Immature natural killer cell (primary cell): ENCODE measurements at regions not wholly inside any gene's neighbourhood (a gene's known extent, or its start where the extent isn't known, plus 50 kb on each side); places are given as distances from the start of the nearest gene placed in this dataset.

Source experiments
- DNase-seq, 3 donors: peaks; one replicate each; pipeline ENCODE4 v3.0.0; 2022; ENCODE audit warnings: mixed read lengths in 1 of 3
- H3K27ac Mint-ChIP-seq, 6 donors: one replicate each; pipeline ENCODE4 v1.8.0; 2020; ENCODE audit warnings: mixed read lengths in 6 of 6, mild to moderate bottlenecking in 5 of 6, inconsistent platforms in 4 of 6, moderate library complexity in 3 of 6
- H3K27me3 Mint-ChIP-seq, 3 donors: one replicate each; pipeline ENCODE4 v1.8.0; 2020 to 2021; ENCODE audit warnings: low read depth in 3 of 3, mild to moderate bottlenecking in 3 of 3, mixed read lengths in 3 of 3, moderate library complexity in 3 of 3, inconsistent platforms in 1 of 3
- H3K36me3 Mint-ChIP-seq, 3 donors: one replicate each; pipeline ENCODE4 v1.8.0; 2020; ENCODE audit warnings: mixed read lengths in 3 of 3, inconsistent platforms in 2 of 3, mild to moderate bottlenecking in 2 of 3
- H3K4me1 Mint-ChIP-seq, 2 donors: one replicate each; pipeline ENCODE4 v1.8.0; 2020; ENCODE audit warnings: inconsistent platforms in 2 of 2, mild to moderate bottlenecking in 2 of 2, mixed read lengths in 2 of 2, moderate library complexity in 1 of 2
- H3K4me3 Mint-ChIP-seq, 5 donors: one replicate each; pipeline ENCODE4 v1.8.0; 2020; ENCODE audit warnings: mild to moderate bottlenecking in 5 of 5, mixed read lengths in 5 of 5, inconsistent platforms in 3 of 5, moderate library complexity in 3 of 5
- H3K9me3 Mint-ChIP-seq, 6 donors: one replicate each; pipeline ENCODE4 v1.8.0; 2020; ENCODE audit warnings: mild to moderate bottlenecking in 6 of 6, mixed read lengths in 6 of 6, inconsistent platforms in 4 of 6, moderate library complexity in 3 of 6

DNA sequence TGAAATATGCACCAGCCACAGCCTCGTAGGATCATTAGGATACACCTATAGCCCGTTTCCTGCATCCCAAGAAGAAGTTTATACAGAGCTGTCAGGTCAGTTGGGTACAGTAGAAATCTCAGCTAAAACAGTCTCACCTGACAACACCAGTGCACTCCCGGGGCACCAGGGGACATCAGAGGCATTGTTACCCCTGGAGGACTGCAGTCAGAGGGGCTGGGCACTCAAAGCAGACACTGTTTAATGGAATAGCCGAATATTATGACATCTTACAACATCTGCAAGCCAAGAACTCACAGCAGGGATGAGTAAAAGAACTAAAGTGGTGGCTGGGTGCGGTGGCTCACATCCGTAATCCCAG, 93.0 kb upstream of the ID2 start:
- H3K4me1 Mint-ChIP-seq = peaks cover 36 to 57% of the 10 kb centered on the region in 2 donors
- no peak for DNase-seq
- H3K9me3 Mint-ChIP-seq = no peaks in the 10 kb centered on the region
- H3K27ac Mint-ChIP-seq = peak overlapping the region in 5 of 6 donors; percentile 3 to 80 (median 42)
- peak overlapping the region; percentile 75 to 87 (median 77) for H3K4me3 Mint-ChIP-seq
- H3K27me3 Mint-ChIP-seq = peaks cover 6 to 9% (median 9%) of the 10 kb centered on the region in 3 donors
- no peaks in the 10 kb centered on the region for H3K36me3 Mint-ChIP-seq

DNA sequence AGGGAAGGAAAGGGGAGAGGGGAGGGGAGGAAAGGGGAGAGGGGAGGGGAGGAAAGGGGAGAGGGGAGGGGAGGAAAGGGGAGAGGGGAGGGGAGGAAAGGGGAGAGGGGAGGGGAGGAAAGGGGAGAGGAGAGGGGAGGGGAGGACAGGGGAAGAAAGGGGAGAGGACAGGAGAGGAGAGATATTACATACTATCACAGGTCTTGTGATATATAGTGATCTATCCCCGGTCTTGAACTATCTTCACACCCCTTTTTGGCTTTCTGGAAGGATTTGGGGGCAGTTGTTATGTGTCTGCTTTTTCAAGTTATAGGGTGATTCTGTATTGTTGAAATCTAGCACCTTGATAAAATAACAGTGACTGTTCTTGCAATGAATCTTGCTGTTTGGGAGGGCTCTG, 92.1 kb upstream of the ID2 start:
- no peak for DNase-seq
- Mint-ChIP-seq H3K4me1 (peaks cover 28 to 49% of the 10 kb centered on the region in 2 donors), H3K27ac (no peak overlapping the region), H3K9me3 (no peaks in the 10 kb centered on the region), H3K4me3 (no peak overlapping the region), H3K36me3 (no peaks in the 10 kb centered on the region), H3K27me3 (peaks cover 7 to 11% (median 9%) of the 10 kb centered on the region in 3 donors)

DNA sequence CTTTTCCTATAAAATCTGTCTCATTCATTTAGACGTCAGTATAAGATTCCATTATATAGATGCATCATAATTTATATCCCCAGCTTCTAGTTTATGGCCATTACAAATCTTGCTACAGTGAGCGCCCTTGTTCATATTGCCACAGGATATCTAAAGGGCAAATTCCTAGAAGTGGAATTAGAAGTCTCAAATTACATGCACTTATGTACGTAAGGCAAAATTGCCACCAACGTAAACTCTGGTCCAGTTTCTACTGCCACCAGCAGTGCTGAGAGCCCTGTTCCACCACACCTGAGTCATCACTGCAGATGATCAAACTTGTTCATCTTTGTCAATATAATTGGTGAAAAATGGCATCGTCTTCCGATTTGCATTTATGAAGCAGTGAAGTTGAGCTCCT, 90.9 kb upstream of the ID2 start:
- no peak for DNase-seq
- H3K4me1 Mint-ChIP-seq = peaks cover 26 to 38% of the 10 kb centered on the region in 2 donors
- H3K4me3 Mint-ChIP-seq = no peak overlapping the region
- H3K27ac Mint-ChIP-seq = no peak overlapping the region
- H3K27me3 Mint-ChIP-seq = peaks cover 6 to 15% (median 9%) of the 10 kb centered on the region in 3 donors
- no peaks in the 10 kb centered on the region for H3K36me3 Mint-ChIP-seq
- H3K9me3 Mint-ChIP-seq = no peaks in the 10 kb centered on the region

DNA sequence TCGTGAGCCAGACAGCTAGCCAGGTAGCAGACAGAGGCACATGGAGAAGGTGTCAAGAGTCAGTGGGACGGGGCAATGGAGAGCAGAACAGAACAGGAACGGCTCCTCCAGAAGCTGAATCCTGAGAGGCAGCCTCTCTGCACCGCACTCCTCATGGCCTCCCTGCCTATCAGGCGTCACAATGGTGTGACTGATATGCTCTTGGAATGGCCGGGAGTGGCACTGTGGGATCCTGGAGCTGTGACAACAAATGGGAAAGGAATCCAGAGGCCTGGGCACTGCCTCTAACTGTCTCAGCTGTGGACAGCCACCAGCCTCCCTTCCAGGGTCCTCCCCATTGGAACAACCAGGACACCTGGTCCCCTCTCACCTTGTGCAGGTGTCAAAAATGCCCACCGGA, 89.1 kb upstream of the ID2 start:
- H3K4me3 Mint-ChIP-seq = no peak overlapping the region

DNA sequence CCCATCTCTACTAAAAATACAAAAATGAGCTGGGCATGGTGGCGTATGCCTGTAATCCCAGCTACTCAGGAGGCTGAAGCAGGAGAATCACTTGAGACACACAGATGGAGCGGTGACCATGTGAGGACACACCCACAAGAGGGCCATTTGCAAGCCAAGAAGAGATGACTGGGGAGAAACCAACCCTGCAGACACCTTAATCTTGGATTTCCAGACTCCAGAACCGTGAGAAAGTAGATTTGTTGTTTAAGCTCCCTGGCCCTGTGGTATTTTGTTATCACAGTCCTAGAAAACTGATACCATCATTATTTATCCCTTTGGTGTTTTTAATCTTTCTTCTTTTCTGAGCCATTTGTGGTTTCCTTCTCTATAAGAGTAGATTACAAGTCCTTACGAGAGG, 88.6 kb upstream of the ID2 start:
- Mint-ChIP-seq H3K9me3 (no peaks in the 10 kb centered on the region), H3K4me3 (no peak overlapping the region), H3K36me3 (no peaks in the 10 kb centered on the region), H3K27me3 (peaks cover 7 to 12% (median 11%) of the 10 kb centered on the region in 3 donors), H3K27ac (no peak overlapping the region), H3K4me1 (peaks cover 15 to 21% of the 10 kb centered on the region in 2 donors)
- no peak for DNase-seq

More for the DNA sequence above, 89.1 kb upstream of the ID2 start:
- Mint-ChIP-seq H3K36me3 (no peaks in the 10 kb centered on the region), H3K4me1 (peaks cover 20 to 26% of the 10 kb centered on the region in 2 donors), H3K27me3 (peaks cover 7 to 15% (median 9%) of the 10 kb centered on the region in 3 donors), H3K9me3 (no peaks in the 10 kb centered on the region), H3K27ac (no peak overlapping the region)
- no peak for DNase-seq

DNA sequence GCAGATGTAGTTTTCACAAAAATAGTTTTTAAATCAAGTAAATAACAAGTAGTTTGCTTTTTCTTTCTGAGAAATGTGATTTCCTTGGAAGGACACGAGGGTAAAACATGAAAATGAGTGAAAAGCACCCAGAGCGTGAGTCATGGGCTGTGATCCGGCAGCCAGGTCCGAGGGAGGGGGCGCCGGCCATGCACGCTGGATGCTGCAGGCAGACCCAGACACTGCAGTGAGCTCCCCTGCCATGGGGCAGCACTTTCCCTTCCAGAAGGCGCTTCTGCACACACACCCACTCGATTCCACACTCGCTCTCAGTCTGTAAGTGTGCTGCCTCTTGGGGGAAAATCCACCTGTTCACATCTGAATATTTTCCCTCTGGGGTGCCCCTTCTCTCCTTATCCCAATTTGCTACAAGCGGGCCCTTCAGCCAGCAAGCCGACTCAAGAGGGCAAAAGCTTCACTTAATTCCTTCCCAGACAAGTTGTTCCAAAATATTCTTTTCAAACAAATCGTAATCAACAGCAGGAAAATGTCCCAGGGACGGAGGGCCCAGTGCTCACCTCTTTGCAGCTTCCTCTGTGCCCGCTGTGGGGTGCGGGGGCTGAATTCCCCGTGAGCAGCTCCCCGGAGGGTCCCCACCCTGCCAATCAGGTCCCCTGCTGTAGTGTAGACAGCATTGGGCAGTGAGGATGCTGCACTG, 87.0 kb upstream of the ID2 start:
- no peaks in the 10 kb centered on the region for H3K36me3 Mint-ChIP-seq
- H3K4me1 Mint-ChIP-seq = peaks cover 4 to 9% of the 10 kb centered on the region in 2 donors
- H3K4me3 Mint-ChIP-seq = no peak overlapping the region
- H3K27ac Mint-ChIP-seq = no peak overlapping the region
- no peak for DNase-seq
- no peaks in the 10 kb centered on the region for H3K9me3 Mint-ChIP-seq
- peaks cover 7 to 12% (median 11%) of the 10 kb centered on the region in 3 donors for H3K27me3 Mint-ChIP-seq

DNA sequence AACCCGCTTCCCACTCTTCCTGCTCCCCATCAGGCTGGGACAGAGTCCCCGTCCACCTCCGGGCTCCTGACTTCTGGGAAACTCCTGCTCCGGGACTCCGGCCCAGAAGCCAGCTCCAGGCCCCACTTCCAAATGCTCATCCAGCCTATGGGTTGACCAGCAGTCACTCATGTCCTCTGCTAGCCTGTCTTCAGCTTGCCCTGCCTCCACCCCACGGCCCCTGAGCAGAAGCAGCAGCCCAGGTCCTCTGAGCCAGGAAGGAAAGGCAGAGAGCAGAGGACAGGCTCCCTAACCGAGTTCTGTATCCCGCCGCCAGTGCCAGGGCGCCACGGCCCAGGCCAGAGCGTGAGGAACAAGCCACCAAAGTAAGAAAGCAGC, 86.4 kb upstream of the ID2 start:
- H3K4me3 Mint-ChIP-seq = no peak overlapping the region
- DNase-seq = no peak
- H3K27me3 Mint-ChIP-seq = peaks cover 7 to 12% (median 11%) of the 10 kb centered on the region in 3 donors
- no peak overlapping the region for H3K27ac Mint-ChIP-seq
- H3K36me3 Mint-ChIP-seq = no peaks in the 10 kb centered on the region
- peaks cover 1 to 5% of the 10 kb centered on the region in 2 donors for H3K4me1 Mint-ChIP-seq
- H3K9me3 Mint-ChIP-seq = no peaks in the 10 kb centered on the region

DNA sequence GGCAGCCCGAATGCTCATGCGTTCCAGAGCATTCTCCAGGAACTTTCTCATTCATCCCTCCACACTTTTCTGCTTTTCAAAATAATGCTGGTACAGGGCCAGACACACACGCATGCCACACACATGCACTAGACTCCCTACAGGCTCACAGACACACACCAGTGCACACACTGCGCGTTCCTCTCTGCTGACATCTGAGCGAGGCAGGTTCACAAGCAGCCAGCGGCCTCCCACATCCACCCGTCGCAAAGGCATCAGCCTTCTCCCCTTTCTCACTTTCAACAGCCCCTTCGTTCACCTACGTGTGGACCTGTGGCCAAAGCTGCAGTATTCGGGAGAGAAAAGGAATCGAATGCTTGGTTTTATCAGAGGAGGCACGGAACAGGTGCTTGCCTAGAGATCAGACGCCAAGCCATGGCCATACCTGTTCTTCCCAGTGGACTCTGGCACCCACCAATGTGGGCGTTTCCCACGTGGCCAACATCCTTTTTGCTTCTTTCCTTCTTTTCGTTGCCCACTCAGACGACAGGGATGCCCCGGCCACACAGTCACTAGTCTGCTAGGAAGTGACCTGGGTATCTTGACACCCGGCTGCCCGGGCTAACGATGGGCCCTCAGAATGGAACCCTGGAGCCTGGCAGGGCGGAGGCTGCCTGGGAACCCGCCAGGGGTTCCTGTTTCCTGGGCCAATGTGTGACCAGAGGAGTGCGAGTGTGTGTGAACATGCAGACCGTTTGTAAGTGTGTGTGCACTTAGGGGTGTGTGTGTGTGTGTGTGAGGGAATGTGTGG, 85.8 kb upstream of the ID2 start:
- no peaks in the 10 kb centered on the region for H3K36me3 Mint-ChIP-seq

DNA sequence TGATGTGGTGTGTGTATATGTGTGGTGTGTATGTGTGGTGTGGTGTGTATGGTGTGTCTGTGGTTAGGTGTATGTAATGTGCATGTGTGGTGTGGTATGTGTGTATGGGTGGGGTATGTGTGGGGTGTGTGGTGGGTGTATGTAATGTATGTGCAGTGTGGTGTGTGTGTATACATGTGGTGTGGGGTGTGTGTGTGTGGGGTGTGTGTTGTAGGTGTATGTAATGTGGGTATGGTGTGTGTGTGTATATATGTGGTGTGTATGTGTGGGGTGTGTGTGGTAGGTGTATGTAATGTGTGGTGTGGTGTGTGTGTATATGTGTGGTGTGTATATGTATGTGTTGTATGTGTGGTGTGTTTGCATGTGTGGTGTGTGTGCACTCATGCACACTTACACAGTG, 84.8 kb upstream of the ID2 start:
- H3K27ac Mint-ChIP-seq = peak overlapping the region in 1 of 6 donors; percentile 48
- no peaks in the 10 kb centered on the region for H3K9me3 Mint-ChIP-seq
- no peaks in the 10 kb centered on the region for H3K36me3 Mint-ChIP-seq
- H3K27me3 Mint-ChIP-seq = peaks cover 5 to 12% (median 9%) of the 10 kb centered on the region in 3 donors
- H3K4me1 Mint-ChIP-seq = peaks cover 1 to 5% of the 10 kb centered on the region in 2 donors
- no peak for DNase-seq
- no peak overlapping the region for H3K4me3 Mint-ChIP-seq

More for the DNA sequence above, 85.8 kb upstream of the ID2 start:
- no peak for DNase-seq
- H3K27me3 Mint-ChIP-seq = peaks cover 7 to 12% (median 11%) of the 10 kb centered on the region in 3 donors
- no peaks in the 10 kb centered on the region for H3K9me3 Mint-ChIP-seq
- H3K4me3 Mint-ChIP-seq = no peak overlapping the region
- no peak overlapping the region for H3K27ac Mint-ChIP-seq
- H3K4me1 Mint-ChIP-seq = peaks cover 1 to 5% of the 10 kb centered on the region in 2 donors

DNA sequence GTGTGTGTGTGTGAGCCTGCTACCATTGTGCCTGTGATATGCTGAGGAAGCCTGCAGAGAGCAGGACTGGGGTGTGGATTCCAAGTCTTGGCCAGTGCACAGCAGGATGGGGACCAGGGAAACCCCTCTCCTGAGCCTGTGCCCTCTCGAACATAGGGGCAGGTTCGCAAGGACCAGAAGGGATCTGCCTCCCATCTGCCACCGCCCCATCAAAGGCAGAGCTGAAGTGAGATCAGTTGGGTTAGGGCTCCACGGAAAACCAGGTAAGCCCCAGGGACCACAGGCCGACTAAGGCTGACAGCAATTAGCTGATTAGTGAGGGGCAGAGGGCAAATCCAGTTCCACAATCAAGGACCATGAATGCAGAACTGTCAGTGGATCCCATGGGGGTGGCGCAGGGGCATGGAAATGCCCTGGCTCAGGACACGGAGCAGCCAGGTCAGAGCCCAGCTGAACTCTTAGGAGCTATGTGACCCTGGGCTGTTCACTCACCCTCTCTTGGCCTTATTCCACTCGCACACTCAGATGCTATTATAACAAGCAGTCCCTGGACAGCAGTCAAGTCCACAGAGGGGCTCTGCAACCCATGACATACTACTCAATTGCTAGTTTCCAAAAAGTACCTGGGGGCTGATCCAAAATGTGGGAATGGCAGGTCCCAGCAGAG, 84.2 kb upstream of the ID2 start:
- H3K27ac Mint-ChIP-seq = peak overlapping the region in 1 of 6 donors; percentile 48
- no peak overlapping the region for H3K4me3 Mint-ChIP-seq
- no peaks in the 10 kb centered on the region for H3K36me3 Mint-ChIP-seq
- no peak for DNase-seq
- peaks cover 5 to 12% (median 9%) of the 10 kb centered on the region in 3 donors for H3K27me3 Mint-ChIP-seq
- H3K4me1 Mint-ChIP-seq = peaks cover 0 to 1% of the 10 kb centered on the region in 2 donors
- H3K9me3 Mint-ChIP-seq = no peaks in the 10 kb centered on the region

DNA sequence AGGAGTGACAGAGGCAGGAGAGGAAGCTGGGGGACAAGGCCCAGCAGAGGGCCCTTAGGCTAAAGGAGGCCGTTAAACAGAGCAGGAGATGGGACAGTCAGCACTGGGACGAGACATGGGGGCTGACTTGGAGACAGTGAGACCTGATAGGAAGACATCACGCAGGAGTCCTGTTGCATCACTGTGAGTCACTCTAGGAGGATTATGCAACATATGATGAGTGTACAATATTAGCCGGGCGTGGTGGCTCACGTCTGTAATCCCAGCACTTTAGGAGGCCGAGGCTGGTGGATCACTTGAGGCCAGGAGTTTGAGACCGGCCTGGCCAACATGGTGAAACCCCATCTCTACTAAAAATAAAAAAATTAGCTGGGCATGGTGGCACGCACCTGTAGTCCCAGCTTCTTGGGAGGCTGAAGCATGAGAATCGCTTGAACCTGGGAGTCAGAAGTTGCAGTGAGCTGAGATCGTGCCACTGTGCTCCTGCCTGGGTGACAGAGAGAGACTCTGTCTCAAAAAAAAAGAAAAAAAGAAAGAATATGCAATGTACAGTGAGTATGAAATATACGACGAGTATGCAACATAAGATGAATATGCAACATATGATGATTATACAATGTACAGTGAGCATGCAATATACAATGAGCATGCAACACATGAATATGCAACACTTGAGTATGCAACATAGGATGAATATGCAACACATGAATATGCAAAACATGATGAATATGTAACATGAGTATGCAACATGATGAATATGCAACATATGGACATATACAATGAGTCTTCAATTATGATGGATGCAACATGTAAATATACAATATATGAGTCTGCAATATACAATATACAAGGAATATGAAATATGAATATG, 83.3 kb upstream of the ID2 start:
- no peaks in the 10 kb centered on the region for H3K9me3 Mint-ChIP-seq
- peaks cover 5 to 12% (median 9%) of the 10 kb centered on the region in 3 donors for H3K27me3 Mint-ChIP-seq
- H3K36me3 Mint-ChIP-seq = no peaks in the 10 kb centered on the region
- H3K27ac Mint-ChIP-seq = no peak overlapping the region
- DNase-seq = no peak
- H3K4me1 Mint-ChIP-seq = no peaks in the 10 kb centered on the region
- no peak overlapping the region for H3K4me3 Mint-ChIP-seq

DNA sequence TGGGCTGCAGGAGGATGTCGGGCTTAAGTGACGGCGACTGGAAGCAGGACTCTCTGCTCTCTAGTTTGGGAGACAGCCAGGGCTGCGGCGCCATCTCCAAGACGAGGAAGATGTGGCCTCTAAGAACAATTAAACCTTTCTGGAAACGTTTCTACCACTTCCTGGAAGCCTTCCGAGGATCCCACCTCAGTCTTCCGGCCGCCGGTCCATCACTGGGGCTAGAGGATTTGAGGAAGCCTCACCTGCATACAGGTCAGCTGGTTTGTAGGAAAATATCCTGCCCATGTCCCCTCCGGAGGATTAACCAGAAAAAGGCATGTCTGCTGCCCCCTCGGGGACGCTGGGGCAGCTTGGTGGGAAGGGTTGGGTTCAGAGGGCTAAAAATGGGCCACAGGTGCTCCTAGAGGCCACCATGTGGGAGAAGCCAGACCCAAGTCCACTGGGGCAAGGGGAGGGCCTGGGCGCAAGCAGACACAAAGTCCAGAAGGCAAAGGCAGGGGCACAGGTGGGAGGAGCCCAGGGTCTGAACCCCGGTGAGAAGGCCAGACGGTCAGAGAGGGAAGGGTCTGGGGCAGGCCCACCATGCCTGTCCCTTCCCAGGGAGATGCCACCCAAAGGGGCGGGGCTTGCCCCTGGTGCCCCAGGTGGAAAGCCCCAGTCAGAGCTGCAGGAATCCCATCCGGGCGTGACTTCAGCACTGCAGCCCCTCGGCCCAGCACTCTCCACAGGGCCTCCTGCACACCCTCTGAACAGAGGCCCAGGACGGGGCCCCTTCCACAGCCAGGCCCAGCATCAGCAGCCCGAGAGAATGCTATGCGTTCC, 82.2 kb upstream of the ID2 start:
- Mint-ChIP-seq H3K4me3 (no peak overlapping the region), H3K4me1 (no peaks in the 10 kb centered on the region), H3K27me3 (peaks cover 3 to 9% (median 6%) of the 10 kb centered on the region in 3 donors), H3K36me3 (no peaks in the 10 kb centered on the region), H3K27ac (no peak overlapping the region), H3K9me3 (no peaks in the 10 kb centered on the region)
- no peak for DNase-seq

DNA sequence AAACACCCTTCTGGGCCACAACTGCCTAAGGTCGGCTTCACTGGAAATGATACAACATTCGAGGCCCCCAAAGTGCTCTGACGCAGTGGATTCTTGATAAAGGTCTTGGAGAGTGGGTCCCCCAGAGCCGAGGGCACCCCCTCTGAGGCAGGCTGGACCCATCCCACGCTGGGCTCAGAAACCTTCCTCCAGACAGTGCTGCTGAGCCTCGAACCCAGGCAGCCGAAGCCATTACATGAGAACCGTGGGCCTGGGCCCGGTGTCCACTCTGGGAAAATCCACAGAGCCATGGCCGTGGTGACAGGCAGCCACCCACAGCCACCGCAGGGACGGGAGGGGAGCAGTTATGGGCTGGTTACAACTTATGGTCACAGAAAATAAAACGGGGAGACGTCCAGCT, 81.4 kb upstream of the ID2 start:
- peaks cover 3 to 9% (median 5%) of the 10 kb centered on the region in 3 donors for H3K27me3 Mint-ChIP-seq

More for the DNA sequence above, 81.4 kb upstream of the ID2 start:
- Mint-ChIP-seq H3K4me3 (no peak overlapping the region), H3K27ac (no peak overlapping the region), H3K4me1 (no peaks in the 10 kb centered on the region), H3K36me3 (no peaks in the 10 kb centered on the region), H3K9me3 (no peaks in the 10 kb centered on the region)
- DNase-seq = no peak
